ENCODE measurements at regions not wholly inside any gene's neighbourhood (a gene's known extent, or its start where the extent isn't known, plus 50 kb on each side); places are given as distances from the start of the nearest gene placed in this dataset.

GRCh38 chr2:103144837-103145236 lies 383.0 kb downstream of the TMEM182 start:
- TF ChIP-seq, protein P1, sequence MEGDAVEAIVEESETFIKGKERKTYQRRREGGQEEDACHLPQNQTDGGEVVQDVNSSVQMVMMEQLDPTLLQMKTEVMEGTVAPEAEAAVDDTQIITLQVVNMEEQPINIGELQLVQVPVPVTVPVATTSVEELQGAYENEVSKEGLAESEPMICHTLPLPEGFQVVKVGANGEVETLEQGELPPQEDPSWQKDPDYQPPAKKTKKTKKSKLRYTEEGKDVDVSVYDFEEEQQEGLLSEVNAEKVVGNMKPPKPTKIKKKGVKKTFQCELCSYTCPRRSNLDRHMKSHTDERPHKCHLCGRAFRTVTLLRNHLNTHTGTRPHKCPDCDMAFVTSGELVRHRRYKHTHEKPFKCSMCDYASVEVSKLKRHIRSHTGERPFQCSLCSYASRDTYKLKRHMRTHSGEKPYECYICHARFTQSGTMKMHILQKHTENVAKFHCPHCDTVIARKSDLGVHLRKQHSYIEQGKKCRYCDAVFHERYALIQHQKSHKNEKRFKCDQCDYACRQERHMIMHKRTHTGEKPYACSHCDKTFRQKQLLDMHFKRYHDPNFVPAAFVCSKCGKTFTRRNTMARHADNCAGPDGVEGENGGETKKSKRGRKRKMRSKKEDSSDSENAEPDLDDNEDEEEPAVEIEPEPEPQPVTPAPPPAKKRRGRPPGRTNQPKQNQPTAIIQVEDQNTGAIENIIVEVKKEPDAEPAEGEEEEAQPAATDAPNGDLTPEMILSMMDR (IDR thresholded peaks at IDR 0.05; ENCODE audit: control extremely low read depth in 1 of 3, insufficient read depth in 1 of 3, low read depth in 1 of 3, low read length in 3 of 3), result no peak
- TF ChIP-seq GTF2F1 (IDR thresholded peaks at IDR 0.05; ENCODE audit: borderline replicate concordance, low read depth, low read length) (no peak), CHD1 (IDR thresholded peaks at IDR 0.05; ENCODE audit: low read depth, low read length) (no peak), SIN3A (conservative IDR thresholded peaks at IDR 0.05 in 1 of 2, IDR thresholded peaks at IDR 0.05 in 1 of 2; ENCODE audit: low read depth in 1 of 2, low read length in 2 of 2) (no peak)
